Gastroesophageal sphincter (tissue), 3 donors: ENCODE measurements at regions not wholly inside any gene's neighbourhood (a gene's known extent, or its start where the extent isn't known, plus 50 kb on each side); places are given as distances from the start of the nearest gene placed in this dataset.

Source experiments
- CTCF ChIP-seq, 4 experiments: fragments of 200-600 bp in 2 of 4; fragments of 450-650 bp in 2 of 4; sonication (generic) in 1 of 4; IDR thresholded peaks; one replicate each; pipeline ENCODE4 v1.5.1; 2017 to 2019; ENCODE audit warnings: antibody characterized with exemption in 4 of 4, mild to moderate bottlenecking in 2 of 4, moderate library complexity in 2 of 4
- POLR2AphosphoS5 ChIP-seq: sonication (generic); formaldehyde crosslinking; IDR thresholded peaks from one replicate; pipeline ENCODE4 v1.6.1; 2017; ENCODE audit warnings: antibody characterized with exemption

GRCh38 chr6:164720-165119 lies 127.6 kb upstream of the DUSP22 start:
- no peak for TF ChIP-seq CTCF (IDR thresholded peaks at IDR 0.05)
- no peak for TF ChIP-seq POLR2AphosphoS5
